GM12872 (cell line): ENCODE measurements at regions not wholly inside any gene's neighbourhood (a gene's known extent, or its start where the extent isn't known, plus 50 kb on each side); places are given as distances from the start of the nearest gene placed in this dataset.

Source experiments
- CTCF ChIP-seq: IDR thresholded peaks from 3 replicates; pipeline ENCODE4 v1.5.1; 2011; ENCODE audit warnings: low read depth, mild to moderate bottlenecking, low read length, moderate library complexity; ENCODE audit not compliant: insufficient read depth

GRCh38 chr10:62582804-62583208, 208.6 kb downstream of the ZNF365 start:
- no peak for TF ChIP-seq CTCF

GRCh38 chr10:62583876-62584615, 209.9 kb downstream of the ZNF365 start:
- no peak for TF ChIP-seq CTCF

GRCh38 chr10:62584731-62585130, 210.6 kb downstream of the ZNF365 start:
- no peak for TF ChIP-seq CTCF

GRCh38 chr10:62585211-62585775, 211.1 kb downstream of the ZNF365 start:
- no peak for TF ChIP-seq CTCF

- TF ChIP-seq CTCF: no peak
Observed at GRCh38 chr10:62587011-62587410, 212.8 kb downstream of the ZNF365 start.

GRCh38 chr10:62588116-62588515, 213.9 kb downstream of the ZNF365 start:
- no peak for TF ChIP-seq CTCF

GRCh38 chr10:62589689-62590088, 214.8 kb upstream of the ADO start:
- no peak for TF ChIP-seq CTCF
